ENCODE measurements at regions not wholly inside any gene's neighbourhood (a gene's known extent, or its start where the extent isn't known, plus 50 kb on each side); places are given as distances from the start of the nearest gene placed in this dataset.

DNA sequence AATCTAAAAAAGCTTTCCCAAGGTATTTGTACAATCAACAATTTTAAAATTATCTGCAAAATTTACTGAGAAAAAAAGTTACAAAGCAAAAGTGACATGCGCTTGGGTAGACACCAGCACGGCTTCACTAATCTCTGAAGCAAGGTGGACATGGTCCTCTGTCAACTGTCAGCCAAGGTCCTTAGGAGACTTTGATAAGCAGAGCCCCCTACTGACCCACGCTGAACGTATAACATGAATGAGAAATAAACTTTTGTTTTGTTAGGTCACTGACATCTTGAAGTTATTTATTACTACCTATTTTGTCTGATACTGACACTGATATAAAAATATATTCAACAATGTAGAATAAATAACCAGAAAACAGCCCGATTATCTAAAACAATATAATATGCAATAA lies 100.7 kb upstream of the OBI1 start:
- no peaks in the 10 kb centered on the region for H3K9me3 Mint-ChIP-seq (ENCODE audit: unreplicated experiment)
- TF ChIP-seq, protein P1, sequence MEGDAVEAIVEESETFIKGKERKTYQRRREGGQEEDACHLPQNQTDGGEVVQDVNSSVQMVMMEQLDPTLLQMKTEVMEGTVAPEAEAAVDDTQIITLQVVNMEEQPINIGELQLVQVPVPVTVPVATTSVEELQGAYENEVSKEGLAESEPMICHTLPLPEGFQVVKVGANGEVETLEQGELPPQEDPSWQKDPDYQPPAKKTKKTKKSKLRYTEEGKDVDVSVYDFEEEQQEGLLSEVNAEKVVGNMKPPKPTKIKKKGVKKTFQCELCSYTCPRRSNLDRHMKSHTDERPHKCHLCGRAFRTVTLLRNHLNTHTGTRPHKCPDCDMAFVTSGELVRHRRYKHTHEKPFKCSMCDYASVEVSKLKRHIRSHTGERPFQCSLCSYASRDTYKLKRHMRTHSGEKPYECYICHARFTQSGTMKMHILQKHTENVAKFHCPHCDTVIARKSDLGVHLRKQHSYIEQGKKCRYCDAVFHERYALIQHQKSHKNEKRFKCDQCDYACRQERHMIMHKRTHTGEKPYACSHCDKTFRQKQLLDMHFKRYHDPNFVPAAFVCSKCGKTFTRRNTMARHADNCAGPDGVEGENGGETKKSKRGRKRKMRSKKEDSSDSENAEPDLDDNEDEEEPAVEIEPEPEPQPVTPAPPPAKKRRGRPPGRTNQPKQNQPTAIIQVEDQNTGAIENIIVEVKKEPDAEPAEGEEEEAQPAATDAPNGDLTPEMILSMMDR (IDR thresholded peaks at IDR 0.05; ENCODE audit: unreplicated experiment): no peak
- DNase-seq (ENCODE audit: low spot score): no peak
- no peak overlapping the region for H3K27ac Mint-ChIP-seq (ENCODE audit: unreplicated experiment)
- peaks cover 7% of the 10 kb centered on the region for H3K4me1 Mint-ChIP-seq (ENCODE audit: unreplicated experiment)
- no peak overlapping the region for H3K4me3 Mint-ChIP-seq (ENCODE audit: unreplicated experiment)
- H3K36me3 Mint-ChIP-seq (ENCODE audit: low read depth, unreplicated experiment): no peaks in the 10 kb centered on the region
- H3K27me3 Mint-ChIP-seq (ENCODE audit: unreplicated experiment): no peaks in the 10 kb centered on the region

DNA sequence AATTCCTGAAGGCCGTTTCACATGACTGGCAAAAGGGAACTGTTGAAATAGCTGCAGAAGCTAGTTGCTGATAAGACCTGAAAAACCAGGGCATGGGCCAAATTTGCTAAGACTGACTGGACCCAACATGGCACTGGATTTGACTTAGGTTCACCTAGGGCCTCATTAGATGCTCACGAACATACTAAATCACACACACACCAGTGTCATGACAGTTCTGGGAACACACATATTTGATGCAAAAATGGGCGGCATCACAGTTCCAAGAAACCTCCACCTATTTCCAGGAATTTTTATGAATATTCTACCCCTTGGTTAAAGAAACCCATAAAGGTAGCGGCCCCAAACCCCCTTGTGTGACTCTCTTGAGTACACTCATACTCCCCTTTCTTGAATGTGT lies 99.6 kb upstream of the OBI1 start:
- H3K27ac Mint-ChIP-seq (ENCODE audit: unreplicated experiment): no peak overlapping the region
- H3K4me3 Mint-ChIP-seq (ENCODE audit: unreplicated experiment): no peak overlapping the region
- TF ChIP-seq, protein P1 (IDR thresholded peaks at IDR 0.05; ENCODE audit: unreplicated experiment): no peak
- H3K36me3 Mint-ChIP-seq (ENCODE audit: low read depth, unreplicated experiment): no peaks in the 10 kb centered on the region
- peaks cover 7% of the 10 kb centered on the region for H3K4me1 Mint-ChIP-seq (ENCODE audit: unreplicated experiment)
- no peaks in the 10 kb centered on the region for H3K9me3 Mint-ChIP-seq (ENCODE audit: unreplicated experiment)
- no peak for DNase-seq (ENCODE audit: low spot score)
- H3K27me3 Mint-ChIP-seq (ENCODE audit: unreplicated experiment): no peaks in the 10 kb centered on the region

DNA sequence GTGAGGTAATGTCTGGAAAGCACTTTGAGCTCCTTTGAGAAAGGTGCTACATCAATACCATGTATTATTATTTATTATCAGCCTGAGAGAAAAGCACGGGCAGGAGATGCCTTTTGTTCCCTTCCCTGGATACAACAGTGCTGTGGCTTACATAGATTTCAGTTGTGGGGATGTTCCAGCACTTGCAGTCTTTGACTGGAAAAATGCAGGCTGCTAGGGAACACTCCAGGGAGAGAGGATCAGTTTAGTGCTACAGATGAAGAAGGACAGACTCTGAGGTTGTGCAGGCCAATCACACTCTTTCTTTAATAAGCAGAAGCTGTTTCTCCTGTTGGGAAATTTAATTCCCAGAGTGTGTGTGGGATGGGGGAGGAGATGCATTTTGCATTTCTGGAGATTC lies 94.5 kb upstream of the OBI1 start:
- Mint-ChIP-seq H3K27ac (ENCODE audit: unreplicated experiment) (no peak overlapping the region), H3K36me3 (ENCODE audit: low read depth, unreplicated experiment) (no peaks in the 10 kb centered on the region), H3K4me3 (ENCODE audit: unreplicated experiment) (no peak overlapping the region), H3K4me1 (ENCODE audit: unreplicated experiment) (peaks cover 2% of the 10 kb centered on the region), H3K9me3 (ENCODE audit: unreplicated experiment) (no peaks in the 10 kb centered on the region), H3K27me3 (ENCODE audit: unreplicated experiment) (peaks cover 1% of the 10 kb centered on the region)
- TF ChIP-seq, protein P1 (IDR thresholded peaks at IDR 0.05; ENCODE audit: unreplicated experiment): no peak
- no peak for DNase-seq (ENCODE audit: low spot score)

DNA sequence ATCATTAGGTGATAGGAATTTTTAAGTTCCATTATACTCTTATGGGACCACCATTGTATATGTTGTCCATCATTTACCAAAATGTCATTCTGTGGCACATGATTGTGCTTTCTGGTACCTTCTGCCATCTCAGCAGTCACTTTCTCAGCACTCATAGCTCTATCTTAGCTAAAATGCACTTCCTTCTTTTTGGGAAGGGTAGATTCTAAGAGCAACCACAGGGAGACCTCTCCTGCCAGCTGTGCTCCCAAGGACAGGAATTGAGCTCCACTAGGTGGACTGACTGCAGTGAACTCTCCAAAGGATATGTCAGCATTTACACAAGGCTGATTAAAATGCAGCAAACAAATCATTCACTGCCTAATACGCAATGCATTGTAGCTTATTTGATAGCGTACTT lies 91.8 kb upstream of the OBI1 start:
- H3K9me3 Mint-ChIP-seq (ENCODE audit: unreplicated experiment): no peaks in the 10 kb centered on the region
- H3K4me3 Mint-ChIP-seq (ENCODE audit: unreplicated experiment): no peak overlapping the region
- DNase-seq (ENCODE audit: low spot score): no peak
- H3K36me3 Mint-ChIP-seq (ENCODE audit: low read depth, unreplicated experiment): no peaks in the 10 kb centered on the region
- no peak overlapping the region for H3K27ac Mint-ChIP-seq (ENCODE audit: unreplicated experiment)
- peaks cover 1% of the 10 kb centered on the region for H3K27me3 Mint-ChIP-seq (ENCODE audit: unreplicated experiment)
- H3K4me1 Mint-ChIP-seq (ENCODE audit: unreplicated experiment): peaks cover 2% of the 10 kb centered on the region
- TF ChIP-seq, protein P1 (IDR thresholded peaks at IDR 0.05; ENCODE audit: unreplicated experiment): no peak

DNA sequence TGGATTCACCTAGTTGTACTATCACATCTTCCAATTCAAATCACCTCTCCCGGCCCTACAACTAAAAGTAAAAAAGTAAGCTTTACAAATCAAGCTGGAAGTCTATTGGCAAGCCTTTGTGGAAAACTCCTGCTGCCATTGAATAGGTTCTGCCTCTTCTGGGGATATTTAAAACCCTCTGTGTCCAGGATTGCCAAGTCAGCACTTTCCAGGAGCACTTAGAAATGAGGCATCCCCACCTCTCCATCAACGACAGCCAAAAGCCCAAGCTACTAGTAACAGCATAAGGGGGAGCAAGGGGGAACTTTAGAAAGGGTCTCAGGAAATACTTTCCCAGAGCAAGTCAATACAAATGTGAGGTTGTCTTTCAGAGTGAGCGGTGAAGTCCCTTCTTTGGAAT lies 85.0 kb upstream of the OBI1 start:
- no peak for DNase-seq (ENCODE audit: low spot score)
- Mint-ChIP-seq H3K27ac (ENCODE audit: unreplicated experiment) (no peak overlapping the region), H3K27me3 (ENCODE audit: unreplicated experiment) (no peaks in the 10 kb centered on the region), H3K9me3 (ENCODE audit: unreplicated experiment) (no peaks in the 10 kb centered on the region), H3K36me3 (ENCODE audit: low read depth, unreplicated experiment) (no peaks in the 10 kb centered on the region), H3K4me3 (ENCODE audit: unreplicated experiment) (no peak overlapping the region), H3K4me1 (ENCODE audit: unreplicated experiment) (no peaks in the 10 kb centered on the region)
- TF ChIP-seq, protein P1 (IDR thresholded peaks at IDR 0.05; ENCODE audit: unreplicated experiment): no peak
